ENCODE measurements at regions not wholly inside any gene's neighbourhood (a gene's known extent, or its start where the extent isn't known, plus 50 kb on each side); places are given as distances from the start of the nearest gene placed in this dataset.

DNA sequence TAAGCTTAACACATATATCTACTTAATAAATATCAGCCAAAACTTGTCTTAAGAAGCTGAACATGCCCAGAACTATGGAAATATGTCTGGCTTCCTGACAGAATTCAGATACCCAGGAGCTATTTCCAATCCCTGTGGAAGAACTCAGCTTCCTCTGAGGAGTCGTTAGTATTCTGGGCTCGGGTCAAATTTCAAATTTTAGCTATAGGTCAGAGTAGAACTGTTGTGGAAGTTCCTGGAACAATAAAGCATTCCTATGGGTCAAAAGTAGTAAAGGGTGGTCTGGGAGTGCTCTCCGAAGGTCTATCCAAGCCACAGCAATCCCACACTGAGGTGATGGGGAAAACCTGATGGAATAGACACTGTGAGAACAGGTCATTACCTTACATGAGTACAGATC, 342.7 kb upstream of the CHST9 start:
- intact Hi-C loops (cut with micrococcal nuclease), result no loop called here
- no peaks in the 10 kb centered on the region for H3K79me2 ChIP-seq (ENCODE audit: insufficient read depth, low read length)
- no peaks in the 10 kb centered on the region for H3K27me3 ChIP-seq (ENCODE audit: insufficient read depth, low read length)
- no peak overlapping the region for H3K27ac ChIP-seq (ENCODE audit: low read depth, low read length)
- DNase-seq (ENCODE audit: low read depth, low spot score) (no peak), ATAC-seq (no peak)
- CTCF ChIA-PET, result no interaction called here
- no peak overlapping the region for H3K4me2 ChIP-seq (ENCODE audit: low read length)
- H3K9me2 ChIP-seq (ENCODE audit: insufficient read depth), result no peaks in the 10 kb centered on the region
- no TSS peak for BruUV-seq (replicated peaks)
- H2AFZ ChIP-seq (ENCODE audit: low read depth, low read length, poor library complexity, severe bottlenecking), result no peak overlapping the region
- H3K9me3 ChIP-seq (ENCODE audit: control insufficient read depth in 1 of 2, insufficient read depth in 1 of 2, low read depth in 1 of 2, low read length in 2 of 2), result no peaks in the 10 kb centered on the region
- no peaks in the 10 kb centered on the region for H3K4me1 ChIP-seq (ENCODE audit: control insufficient read depth in 1 of 2, insufficient read depth in 2 of 2, low read length in 2 of 2)
- no peak for TF ChIP-seq POLR2AphosphoS5 (IDR thresholded peaks at IDR 0.05; ENCODE audit: low read depth, low read length)
- no peak for TF ChIP-seq ZFX (IDR thresholded peaks at IDR 0.05)
- TF ChIP-seq CBX3 (IDR thresholded peaks at IDR 0.05; ENCODE audit: low read depth), result no peak
- no peak for TF ChIP-seq FOSL1 (IDR thresholded peaks at IDR 0.05; ENCODE audit: low read depth)
- TF ChIP-seq, protein P1, sequence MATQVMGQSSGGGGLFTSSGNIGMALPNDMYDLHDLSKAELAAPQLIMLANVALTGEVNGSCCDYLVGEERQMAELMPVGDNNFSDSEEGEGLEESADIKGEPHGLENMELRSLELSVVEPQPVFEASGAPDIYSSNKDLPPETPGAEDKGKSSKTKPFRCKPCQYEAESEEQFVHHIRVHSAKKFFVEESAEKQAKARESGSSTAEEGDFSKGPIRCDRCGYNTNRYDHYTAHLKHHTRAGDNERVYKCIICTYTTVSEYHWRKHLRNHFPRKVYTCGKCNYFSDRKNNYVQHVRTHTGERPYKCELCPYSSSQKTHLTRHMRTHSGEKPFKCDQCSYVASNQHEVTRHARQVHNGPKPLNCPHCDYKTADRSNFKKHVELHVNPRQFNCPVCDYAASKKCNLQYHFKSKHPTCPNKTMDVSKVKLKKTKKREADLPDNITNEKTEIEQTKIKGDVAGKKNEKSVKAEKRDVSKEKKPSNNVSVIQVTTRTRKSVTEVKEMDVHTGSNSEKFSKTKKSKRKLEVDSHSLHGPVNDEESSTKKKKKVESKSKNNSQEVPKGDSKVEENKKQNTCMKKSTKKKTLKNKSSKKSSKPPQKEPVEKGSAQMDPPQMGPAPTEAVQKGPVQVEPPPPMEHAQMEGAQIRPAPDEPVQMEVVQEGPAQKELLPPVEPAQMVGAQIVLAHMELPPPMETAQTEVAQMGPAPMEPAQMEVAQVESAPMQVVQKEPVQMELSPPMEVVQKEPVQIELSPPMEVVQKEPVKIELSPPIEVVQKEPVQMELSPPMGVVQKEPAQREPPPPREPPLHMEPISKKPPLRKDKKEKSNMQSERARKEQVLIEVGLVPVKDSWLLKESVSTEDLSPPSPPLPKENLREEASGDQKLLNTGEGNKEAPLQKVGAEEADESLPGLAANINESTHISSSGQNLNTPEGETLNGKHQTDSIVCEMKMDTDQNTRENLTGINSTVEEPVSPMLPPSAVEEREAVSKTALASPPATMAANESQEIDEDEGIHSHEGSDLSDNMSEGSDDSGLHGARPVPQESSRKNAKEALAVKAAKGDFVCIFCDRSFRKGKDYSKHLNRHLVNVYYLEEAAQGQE (IDR thresholded peaks at IDR 0.05; ENCODE audit: low read depth), result no peak
- TF ChIP-seq RAD21 (IDR thresholded peaks at IDR 0.05; ENCODE audit: low read depth), result no peak
- TF ChIP-seq EZH2phosphoT487 (IDR thresholded peaks at IDR 0.05; ENCODE audit: borderline replicate concordance), result no peak
- TF ChIP-seq YY1 (IDR thresholded peaks at IDR 0.05; ENCODE audit: extremely low read depth, insufficient replicate concordance, low read depth, low read length), result no peak
- TF ChIP-seq, protein P2, sequence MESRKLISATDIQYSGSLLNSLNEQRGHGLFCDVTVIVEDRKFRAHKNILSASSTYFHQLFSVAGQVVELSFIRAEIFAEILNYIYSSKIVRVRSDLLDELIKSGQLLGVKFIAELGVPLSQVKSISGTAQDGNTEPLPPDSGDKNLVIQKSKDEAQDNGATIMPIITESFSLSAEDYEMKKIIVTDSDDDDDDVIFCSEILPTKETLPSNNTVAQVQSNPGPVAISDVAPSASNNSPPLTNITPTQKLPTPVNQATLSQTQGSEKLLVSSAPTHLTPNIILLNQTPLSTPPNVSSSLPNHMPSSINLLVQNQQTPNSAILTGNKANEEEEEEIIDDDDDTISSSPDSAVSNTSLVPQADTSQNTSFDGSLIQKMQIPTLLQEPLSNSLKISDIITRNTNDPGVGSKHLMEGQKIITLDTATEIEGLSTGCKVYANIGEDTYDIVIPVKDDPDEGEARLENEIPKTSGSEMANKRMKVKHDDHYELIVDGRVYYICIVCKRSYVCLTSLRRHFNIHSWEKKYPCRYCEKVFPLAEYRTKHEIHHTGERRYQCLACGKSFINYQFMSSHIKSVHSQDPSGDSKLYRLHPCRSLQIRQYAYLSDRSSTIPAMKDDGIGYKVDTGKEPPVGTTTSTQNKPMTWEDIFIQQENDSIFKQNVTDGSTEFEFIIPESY (IDR thresholded peaks at IDR 0.05; ENCODE audit: extremely low read depth, insufficient replicate concordance, low read length), result no peak
- TF ChIP-seq, protein P3, sequence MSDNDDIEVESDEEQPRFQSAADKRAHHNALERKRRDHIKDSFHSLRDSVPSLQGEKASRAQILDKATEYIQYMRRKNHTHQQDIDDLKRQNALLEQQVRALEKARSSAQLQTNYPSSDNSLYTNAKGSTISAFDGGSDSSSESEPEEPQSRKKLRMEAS (IDR thresholded peaks at IDR 0.05), result no peak
- no peak for TF ChIP-seq POLR2A (IDR thresholded peaks at IDR 0.05; ENCODE audit: borderline replicate concordance, extremely low read depth, insufficient read depth, insufficient read length)
- TF ChIP-seq EGR1 (IDR thresholded peaks at IDR 0.05; ENCODE audit: low read depth), result no peak
- TF ChIP-seq, protein P4, sequence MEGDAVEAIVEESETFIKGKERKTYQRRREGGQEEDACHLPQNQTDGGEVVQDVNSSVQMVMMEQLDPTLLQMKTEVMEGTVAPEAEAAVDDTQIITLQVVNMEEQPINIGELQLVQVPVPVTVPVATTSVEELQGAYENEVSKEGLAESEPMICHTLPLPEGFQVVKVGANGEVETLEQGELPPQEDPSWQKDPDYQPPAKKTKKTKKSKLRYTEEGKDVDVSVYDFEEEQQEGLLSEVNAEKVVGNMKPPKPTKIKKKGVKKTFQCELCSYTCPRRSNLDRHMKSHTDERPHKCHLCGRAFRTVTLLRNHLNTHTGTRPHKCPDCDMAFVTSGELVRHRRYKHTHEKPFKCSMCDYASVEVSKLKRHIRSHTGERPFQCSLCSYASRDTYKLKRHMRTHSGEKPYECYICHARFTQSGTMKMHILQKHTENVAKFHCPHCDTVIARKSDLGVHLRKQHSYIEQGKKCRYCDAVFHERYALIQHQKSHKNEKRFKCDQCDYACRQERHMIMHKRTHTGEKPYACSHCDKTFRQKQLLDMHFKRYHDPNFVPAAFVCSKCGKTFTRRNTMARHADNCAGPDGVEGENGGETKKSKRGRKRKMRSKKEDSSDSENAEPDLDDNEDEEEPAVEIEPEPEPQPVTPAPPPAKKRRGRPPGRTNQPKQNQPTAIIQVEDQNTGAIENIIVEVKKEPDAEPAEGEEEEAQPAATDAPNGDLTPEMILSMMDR (IDR thresholded peaks at IDR 0.05 in 2 of 3, conservative IDR thresholded peaks at IDR 0.05 in 1 of 3; ENCODE audit: borderline replicate concordance in 1 of 3, insufficient read depth in 1 of 3, low read depth in 2 of 3, low read length in 2 of 3), result no peak
- no peak for TF ChIP-seq ZNF274 (IDR thresholded peaks at IDR 0.05; ENCODE audit: low read depth, low read length)
- no peak for TF ChIP-seq CEBPB (IDR thresholded peaks at IDR 0.05; ENCODE audit: low read depth)
- TF ChIP-seq SP1 (IDR thresholded peaks at IDR 0.05; ENCODE audit: low read depth), result no peak
- H4K20me1 ChIP-seq (ENCODE audit: insufficient read depth), result no peaks in the 10 kb centered on the region
- RAD21 ChIA-PET (ENCODE audit: low non-redundant PET in 1 of 2, low total read pairs in 2 of 2, uncharacterized antibody in 2 of 2, unreplicated experiment in 2 of 2), result no interaction called here
- no peak overlapping the region for H3K9ac ChIP-seq (ENCODE audit: low read length)
- no peaks in the 10 kb centered on the region for H3K36me3 ChIP-seq (ENCODE audit: control insufficient read depth in 1 of 2, insufficient read depth in 2 of 2, low read length in 2 of 2)
- POLR2A ChIA-PET, result no interaction called here
- H3K4me3 ChIP-seq (replicated peaks in 1 of 2; ENCODE audit: low read depth in 1 of 2, low read length in 2 of 2), result no peak overlapping the region

Data from HCT116 (cell line).